Nephron (organoid): ENCODE measurements at regions not wholly inside any gene's neighbourhood (a gene's known extent, or its start where the extent isn't known, plus 50 kb on each side); places are given as distances from the start of the nearest gene placed in this dataset.

ENCODE experiments used
- H3K27ac Mint-ChIP-seq, 3 experiments: 2 replicates each; pipeline ENCODE4 v1.8.0; 2020; ENCODE audit warnings: mixed read lengths in 3 of 3, mild to moderate bottlenecking in 2 of 3, moderate library complexity in 1 of 3
- H3K27me3 Mint-ChIP-seq: 2 replicates; pipeline ENCODE4 v1.8.0; 2021; ENCODE audit warnings: low read depth, mild to moderate bottlenecking, moderate library complexity, mixed read lengths
- H3K36me3 Mint-ChIP-seq: 2 replicates; pipeline ENCODE4 v1.8.0; 2020; ENCODE audit warnings: low read depth, mixed read lengths
- H3K4me1 Mint-ChIP-seq: 2 replicates; pipeline ENCODE4 v1.8.0; 2020; ENCODE audit warnings: mixed read lengths
- H3K4me3 Mint-ChIP-seq, 3 experiments: 2 replicates each; pipeline ENCODE4 v1.8.0; 2020; ENCODE audit warnings: mild to moderate bottlenecking in 3 of 3, mixed read lengths in 3 of 3, moderate library complexity in 2 of 3
- H3K9me3 Mint-ChIP-seq: 2 replicates; pipeline ENCODE4 v1.8.0; 2020; ENCODE audit warnings: mixed read lengths
- TF ChIP-seq, protein P1 (sequence below), 3 experiments: fragments of 200-600 bp; sonication (generic); IDR thresholded peaks; one replicate each; pipeline ENCODE4 v1.5.0; 2021; ENCODE audit warnings: antibody characterized with exemption in 3 of 3; ENCODE audit not compliant: unreplicated experiment in 3 of 3

DNA sequence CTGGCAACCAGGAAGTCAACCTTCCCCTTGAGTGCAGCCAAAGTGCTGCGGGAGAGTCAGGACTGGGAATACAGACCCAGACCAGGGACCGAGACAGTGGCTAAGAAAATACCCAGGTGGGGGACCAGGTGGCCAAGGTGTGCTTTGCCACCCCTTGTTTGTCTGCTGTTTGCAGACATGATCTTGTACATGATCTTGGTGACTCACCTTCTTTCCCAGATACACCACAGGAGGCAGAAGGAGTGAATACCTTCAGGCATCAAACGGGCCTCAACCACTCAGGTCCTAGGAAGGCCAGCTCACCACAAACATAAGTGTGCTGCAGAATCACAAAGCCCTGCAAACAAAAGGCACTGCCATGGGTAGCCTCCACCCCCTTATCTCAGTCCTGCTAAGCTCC, 62.0 kb downstream of the CNGA2 start:
- peaks cover 19% of the 10 kb centered on the region for H3K9me3 Mint-ChIP-seq
- H3K27ac Mint-ChIP-seq = no peak overlapping the region
- peaks cover 11% of the 10 kb centered on the region for H3K27me3 Mint-ChIP-seq
- H3K4me3 Mint-ChIP-seq = no peak overlapping the region
- TF ChIP-seq, protein P1, sequence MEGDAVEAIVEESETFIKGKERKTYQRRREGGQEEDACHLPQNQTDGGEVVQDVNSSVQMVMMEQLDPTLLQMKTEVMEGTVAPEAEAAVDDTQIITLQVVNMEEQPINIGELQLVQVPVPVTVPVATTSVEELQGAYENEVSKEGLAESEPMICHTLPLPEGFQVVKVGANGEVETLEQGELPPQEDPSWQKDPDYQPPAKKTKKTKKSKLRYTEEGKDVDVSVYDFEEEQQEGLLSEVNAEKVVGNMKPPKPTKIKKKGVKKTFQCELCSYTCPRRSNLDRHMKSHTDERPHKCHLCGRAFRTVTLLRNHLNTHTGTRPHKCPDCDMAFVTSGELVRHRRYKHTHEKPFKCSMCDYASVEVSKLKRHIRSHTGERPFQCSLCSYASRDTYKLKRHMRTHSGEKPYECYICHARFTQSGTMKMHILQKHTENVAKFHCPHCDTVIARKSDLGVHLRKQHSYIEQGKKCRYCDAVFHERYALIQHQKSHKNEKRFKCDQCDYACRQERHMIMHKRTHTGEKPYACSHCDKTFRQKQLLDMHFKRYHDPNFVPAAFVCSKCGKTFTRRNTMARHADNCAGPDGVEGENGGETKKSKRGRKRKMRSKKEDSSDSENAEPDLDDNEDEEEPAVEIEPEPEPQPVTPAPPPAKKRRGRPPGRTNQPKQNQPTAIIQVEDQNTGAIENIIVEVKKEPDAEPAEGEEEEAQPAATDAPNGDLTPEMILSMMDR (IDR thresholded peaks at IDR 0.05; ENCODE audit: unreplicated experiment in 3 of 3) = no peak
- no peaks in the 10 kb centered on the region for H3K4me1 Mint-ChIP-seq
- no peaks in the 10 kb centered on the region for H3K36me3 Mint-ChIP-seq

DNA sequence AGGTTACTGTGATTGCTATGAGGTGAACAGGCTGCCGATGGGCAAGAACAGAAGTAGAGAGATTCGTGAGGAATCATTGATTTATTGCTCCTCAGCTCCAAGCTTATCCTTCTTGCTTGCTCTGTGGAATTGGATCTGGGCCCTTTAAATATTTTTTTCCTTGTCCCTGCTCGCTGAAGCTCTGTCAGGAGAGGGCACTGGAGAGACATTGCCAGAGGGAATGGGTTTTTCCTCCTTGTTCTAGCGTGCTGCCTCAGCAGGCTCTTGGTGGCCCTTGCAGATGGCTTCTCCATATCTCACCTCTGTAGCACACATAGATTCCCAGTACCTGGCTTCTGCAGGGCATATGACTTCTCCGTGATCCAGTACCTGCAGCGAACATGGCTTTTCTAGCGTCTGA, 67.4 kb downstream of the CNGA2 start:
- H3K4me3 Mint-ChIP-seq = no peak overlapping the region
- peaks cover 8% of the 10 kb centered on the region for H3K27me3 Mint-ChIP-seq
- H3K9me3 Mint-ChIP-seq = peaks cover 16% of the 10 kb centered on the region
- no peaks in the 10 kb centered on the region for H3K4me1 Mint-ChIP-seq
- no peaks in the 10 kb centered on the region for H3K36me3 Mint-ChIP-seq
- H3K27ac Mint-ChIP-seq = no peak overlapping the region
- TF ChIP-seq, protein P1 (IDR thresholded peaks at IDR 0.05; ENCODE audit: unreplicated experiment in 3 of 3) = no peak

DNA sequence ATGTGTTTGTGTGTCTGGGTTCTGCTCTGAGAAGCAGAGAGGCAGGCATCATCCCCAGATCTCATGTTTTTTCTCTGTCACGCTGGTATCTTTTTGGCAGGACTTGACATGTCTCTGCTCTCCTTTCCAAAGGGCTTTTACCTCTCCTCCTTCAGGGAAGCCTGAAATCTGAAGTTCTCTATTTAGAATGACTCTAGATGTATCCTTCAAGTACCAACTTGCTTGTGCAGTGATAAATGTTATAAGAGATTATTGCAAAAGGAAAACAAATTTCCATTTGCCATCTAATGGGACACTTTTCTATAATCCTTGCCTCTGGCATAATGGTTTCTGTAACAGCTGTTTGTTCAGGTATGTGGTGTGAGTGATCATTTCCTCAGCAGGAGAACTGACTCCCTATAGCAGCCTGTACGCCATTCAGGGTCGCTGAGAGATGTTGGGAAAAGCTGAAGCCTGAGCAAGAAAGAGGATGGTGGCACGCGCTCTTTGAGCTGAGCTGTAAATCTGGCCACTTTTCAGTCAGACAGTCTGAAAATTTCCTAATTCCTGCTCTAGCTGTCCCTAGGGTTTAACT, 72.5 kb downstream of the CNGA2 start:
- H3K27me3 Mint-ChIP-seq = no peaks in the 10 kb centered on the region
- H3K36me3 Mint-ChIP-seq = no peaks in the 10 kb centered on the region
- no peaks in the 10 kb centered on the region for H3K4me1 Mint-ChIP-seq
- no peak overlapping the region for H3K4me3 Mint-ChIP-seq
- TF ChIP-seq, protein P1 (IDR thresholded peaks at IDR 0.05; ENCODE audit: unreplicated experiment in 3 of 3) = no peak
- peaks cover 18% of the 10 kb centered on the region for H3K9me3 Mint-ChIP-seq
- no peak overlapping the region for H3K27ac Mint-ChIP-seq

DNA sequence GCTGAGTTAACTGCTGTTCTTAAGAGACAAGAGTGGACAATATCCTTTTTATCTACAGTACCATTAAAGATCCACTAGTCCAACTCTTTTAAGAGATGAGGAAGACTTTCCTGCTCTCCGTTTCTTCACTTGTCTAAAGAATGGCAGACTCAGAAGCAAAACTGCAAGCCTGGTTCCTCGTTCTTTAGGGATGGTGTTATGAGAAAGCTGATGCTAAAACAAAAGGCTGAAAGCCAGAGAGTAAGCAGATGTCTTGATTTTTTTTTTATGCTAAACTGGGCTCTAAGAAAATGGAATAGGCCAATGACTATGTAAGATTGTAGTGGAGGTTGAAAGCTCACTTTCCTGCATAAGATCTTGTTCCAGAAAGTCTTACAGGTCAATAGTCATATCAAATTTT, 78.1 kb downstream of the CNGA2 start:
- Mint-ChIP-seq H3K27me3 (no peaks in the 10 kb centered on the region), H3K9me3 (peaks cover 14% of the 10 kb centered on the region), H3K4me3 (no peak overlapping the region), H3K27ac (no peak overlapping the region), H3K36me3 (no peaks in the 10 kb centered on the region), H3K4me1 (no peaks in the 10 kb centered on the region)
- TF ChIP-seq, protein P1 (IDR thresholded peaks at IDR 0.05; ENCODE audit: unreplicated experiment in 3 of 3) = no peak

DNA sequence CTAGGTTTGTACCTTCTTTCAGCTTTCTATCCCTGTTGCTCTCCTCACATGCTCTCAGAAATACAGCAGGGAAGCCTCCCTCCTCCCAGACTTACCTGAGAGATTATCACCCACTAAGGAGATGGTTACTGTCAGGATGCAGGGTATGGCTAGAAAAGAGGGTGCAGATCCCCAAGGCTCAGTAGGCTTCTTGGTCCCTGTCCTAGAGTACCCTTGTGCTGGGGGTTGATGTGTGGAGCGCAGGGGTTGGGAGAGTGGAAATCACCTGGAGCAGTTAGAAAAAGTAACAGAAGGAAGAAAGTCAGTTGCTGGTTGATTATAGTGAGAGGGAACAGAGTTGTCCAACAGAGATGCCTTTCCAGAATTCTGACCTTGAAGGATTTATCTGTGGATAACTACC, 80.2 kb downstream of the CNGA2 start:
- peaks cover 5% of the 10 kb centered on the region for H3K9me3 Mint-ChIP-seq
- H3K27me3 Mint-ChIP-seq = no peaks in the 10 kb centered on the region
- no peak overlapping the region for H3K27ac Mint-ChIP-seq
- no peaks in the 10 kb centered on the region for H3K4me1 Mint-ChIP-seq
- H3K4me3 Mint-ChIP-seq = no peak overlapping the region
- H3K36me3 Mint-ChIP-seq = no peaks in the 10 kb centered on the region
- TF ChIP-seq, protein P1 (IDR thresholded peaks at IDR 0.05; ENCODE audit: unreplicated experiment in 3 of 3) = no peak

DNA sequence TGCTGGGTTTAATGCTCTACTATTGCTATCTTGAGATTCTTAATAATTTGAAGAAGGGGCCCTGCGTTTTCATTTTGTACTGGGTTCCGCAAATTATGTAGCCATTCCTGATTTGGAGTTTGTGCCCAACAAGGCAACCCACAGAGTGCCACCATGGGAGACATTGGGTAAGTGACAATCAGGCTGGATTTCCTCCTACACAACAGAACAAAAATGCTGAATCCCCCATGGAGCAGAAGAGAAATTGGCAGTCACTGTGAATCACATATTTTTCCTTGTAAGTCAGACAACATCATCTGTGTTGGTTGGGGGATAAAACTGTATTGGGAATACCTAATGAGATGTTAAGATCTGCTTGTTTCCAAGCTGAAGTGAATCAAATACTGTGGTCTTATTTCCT, 80.9 kb downstream of the CNGA2 start:
- TF ChIP-seq, protein P1 (IDR thresholded peaks at IDR 0.05; ENCODE audit: unreplicated experiment in 3 of 3) = no peak
- Mint-ChIP-seq H3K9me3 (peaks cover 2% of the 10 kb centered on the region), H3K27me3 (no peaks in the 10 kb centered on the region), H3K27ac (no peak overlapping the region), H3K4me1 (no peaks in the 10 kb centered on the region), H3K36me3 (no peaks in the 10 kb centered on the region), H3K4me3 (no peak overlapping the region)
